HL-60 (cell line): ENCODE measurements at regions not wholly inside any gene's neighbourhood (a gene's known extent, or its start where the extent isn't known, plus 50 kb on each side); places are given as distances from the start of the nearest gene placed in this dataset.

Source experiments
- DNase-seq, 2 experiments: peaks; one replicate each; pipeline ENCODE4 v3.0.0-alpha.2; 2010 to 2020; ENCODE audit warnings: low read depth in 1 of 2, low spot score in 1 of 2
- H3K27ac ChIP-seq: fragments of 250-450 bp; sonication (Bioruptor Pico); replicated peaks from 2 replicates; pipeline ENCODE4 v1.5.1; 2020; ENCODE audit warnings: mild to moderate bottlenecking, moderate library complexity
- H3K27me3 ChIP-seq: fragments of 250-450 bp; sonication (Bioruptor Pico); 2 replicates; pipeline ENCODE4 v1.5.1; 2021; ENCODE audit warnings: mild to moderate bottlenecking, moderate library complexity; ENCODE audit not compliant: insufficient read depth, poor library complexity, severe bottlenecking
- H3K4me3 ChIP-seq: replicated peaks from 2 replicates; pipeline ENCODE4 v1.5.1; 2011; ENCODE audit warnings: mild to moderate bottlenecking, control low read depth, low read length; ENCODE audit not compliant: insufficient read depth
- CTCF ChIP-seq: IDR thresholded peaks from one replicate; pipeline ENCODE4 v1.5.1; 2011; ENCODE audit warnings: low read length, control low read depth, inconsistent platforms; ENCODE audit not compliant: insufficient read depth
- GABPA ChIP-seq: IDR thresholded peaks from 2 replicates; pipeline ENCODE4 v1.6.1; 2012; ENCODE audit warnings: low read depth
- POLR2AphosphoS5 ChIP-seq: IDR thresholded peaks from 2 replicates; pipeline ENCODE4 v1.6.1; 2012; ENCODE audit warnings: low read depth
- REST ChIP-seq: IDR thresholded peaks from 2 replicates; pipeline ENCODE4 v1.6.1; 2012; ENCODE audit warnings: low read depth; ENCODE audit not compliant: insufficient replicate concordance
- SPI1 ChIP-seq: IDR thresholded peaks from 2 replicates; pipeline ENCODE4 v1.6.1; 2012; ENCODE audit warnings: low read depth, mild to moderate bottlenecking, borderline replicate concordance

GRCh38 chr10:1977461-1977860 lies 240.1 kb upstream of the ADARB2 start:
- Histone ChIP-seq H3K4me3 (no peak overlapping the region), H3K27me3 (no peaks in the 10 kb centered on the region), H3K27ac (no peak overlapping the region)
- no peak for DNase-seq
- TF ChIP-seq GABPA (no peak), SPI1 (no peak), CTCF (no peak), REST (no peak), POLR2AphosphoS5 (no peak)

- Histone ChIP-seq H3K4me3 (no peak overlapping the region), H3K27me3 (no peaks in the 10 kb centered on the region), H3K27ac (no peak overlapping the region)
- DNase-seq = no peak
- TF ChIP-seq GABPA (no peak), CTCF (no peak), POLR2AphosphoS5 (no peak), REST (no peak), SPI1 (no peak)
Observed at GRCh38 chr10:1972406-1972805, 235.1 kb upstream of the ADARB2 start.

- Histone ChIP-seq H3K27ac (no peak overlapping the region), H3K27me3 (no peaks in the 10 kb centered on the region), H3K4me3 (no peak overlapping the region)
- TF ChIP-seq POLR2AphosphoS5 (no peak), GABPA (no peak), CTCF (no peak), REST (no peak), SPI1 (no peak)
- no peak for DNase-seq
Observed at GRCh38 chr10:1968257-1969033, 231.1 kb upstream of the ADARB2 start.
